Right ventricle myocardium inferior (tissue), 1 donor: ENCODE measurements at regions not wholly inside any gene's neighbourhood (a gene's known extent, or its start where the extent isn't known, plus 50 kb on each side); places are given as distances from the start of the nearest gene placed in this dataset.
"Not testable (repeated sequence)": the region's sequence is repeated elsewhere in the genome, so short reads cannot be mapped to it uniquely, and the experiment has no call there.

Source experiments
- ATAC-seq: fragments of 200-7000 bp; cut with Tn5 transposase; one replicate; pipeline ENCODE4 v1.9.1; 2020; ENCODE audit warnings: mild to moderate bottlenecking, moderate library complexity
- DNase-seq: peaks from one replicate; pipeline ENCODE4 v3.0.0; 2021; ENCODE audit errors: missing footprints
- intact Hi-C: fragments of 100-400 bp; cut with DNase I; formaldehyde crosslinking; loops from one replicate; pipeline ENCODE4 v1.11.0; 2022
- donor health status: DM: no; HTN: yes; CAD: no; lungs with severe emphysema.

DNA sequence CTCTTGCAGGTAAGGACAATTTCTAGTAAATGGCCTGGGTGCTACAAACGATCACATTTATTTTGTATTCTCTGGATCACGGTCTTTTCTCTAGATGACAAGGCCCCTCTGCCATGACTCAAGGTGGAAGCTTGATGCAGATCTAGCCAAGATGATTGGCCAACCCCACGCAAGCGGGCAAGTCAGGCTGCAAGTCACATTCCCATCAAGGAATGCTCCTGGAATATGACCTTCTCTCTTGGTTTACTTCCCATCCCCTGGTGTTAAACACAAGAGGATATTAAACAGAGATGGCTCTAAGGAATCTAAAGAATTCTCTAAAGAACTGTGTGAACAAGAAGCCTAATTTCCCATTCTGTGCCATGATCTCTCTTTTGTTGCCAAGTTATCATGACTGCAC lies 97.3 kb upstream of the SERPINE2 start:
- intact Hi-C loops, result no loop called here
- no peak for ATAC-seq
- no peak for DNase-seq

DNA sequence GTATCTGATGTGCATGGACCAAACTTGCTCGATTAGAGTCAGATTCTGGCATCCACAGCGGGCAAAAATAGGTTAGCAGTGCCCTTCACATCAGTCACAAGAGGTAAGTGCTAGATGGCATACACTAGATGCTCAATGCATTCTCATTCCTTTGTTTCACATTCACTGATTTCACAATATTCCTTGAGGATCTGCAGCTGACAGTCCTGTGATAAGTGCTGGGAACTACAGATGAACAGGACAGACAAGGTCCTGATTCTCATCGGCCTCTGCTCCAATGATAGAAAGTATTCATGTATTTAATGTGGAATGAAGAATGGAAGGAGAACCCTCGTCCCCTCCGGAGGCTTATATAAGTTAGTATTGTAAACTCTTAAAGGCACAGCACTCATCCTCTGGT lies 96.8 kb upstream of the SERPINE2 start:
- no peak for DNase-seq
- intact Hi-C loops, result no loop called here
- no peak for ATAC-seq

DNA sequence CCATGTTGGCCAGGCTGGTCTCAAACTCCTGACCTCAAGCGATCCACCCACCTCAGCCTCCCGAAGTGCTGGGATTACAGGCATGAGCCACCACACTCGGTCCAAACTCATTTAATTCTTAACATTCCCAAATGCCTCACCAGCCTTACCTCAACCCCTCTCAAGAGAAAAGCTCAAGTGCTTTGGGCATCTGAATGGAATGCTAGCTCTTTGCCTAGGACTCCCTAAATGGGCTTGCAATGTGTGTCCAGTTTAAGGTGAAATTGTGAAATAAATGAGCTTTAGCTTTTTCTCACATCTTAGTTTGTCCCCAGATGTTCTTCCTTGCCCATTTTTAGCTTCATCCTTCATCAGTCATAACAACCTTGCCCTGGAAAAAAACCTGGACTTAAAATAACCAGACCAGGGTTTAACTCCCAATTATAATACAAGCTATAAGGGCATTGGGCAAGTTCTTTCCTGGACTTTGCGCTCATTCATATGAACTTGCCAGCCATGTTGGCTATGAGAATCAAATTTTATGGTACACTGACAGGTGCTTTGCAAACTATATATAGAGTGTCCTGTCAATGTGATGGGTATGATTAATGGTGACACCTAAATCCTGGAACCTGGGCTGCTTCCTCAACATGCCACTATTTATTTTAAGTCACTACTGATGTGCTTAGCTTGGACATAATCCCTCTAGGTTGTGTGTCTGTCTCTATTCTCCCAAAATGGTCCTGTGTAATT lies 95.1 kb upstream of the SERPINE2 start:
- ATAC-seq, result no peak
- intact Hi-C loops, result no loop called here
- DNase-seq, result no peak

- DNase-seq (no peak), ATAC-seq (no peak)
- intact Hi-C loops, result no loop called here
These were observed 94.3 kb upstream of the SERPINE2 start for GRCh38 chr2:224133387-224133786.

- intact Hi-C loops, result no loop called here
- ATAC-seq (no peak), DNase-seq (no peak)
These were observed 88.9 kb upstream of the SERPINE2 start for GRCh38 chr2:224127871-224128501.

GRCh38 chr2:224126440-224126839 lies 87.4 kb upstream of the SERPINE2 start:
- intact Hi-C loops, result no loop called here
- ATAC-seq (peak; percentile 52), DNase-seq (no peak)

GRCh38 chr2:224126003-224126402 lies 86.9 kb upstream of the SERPINE2 start:
- DNase-seq (no peak), ATAC-seq (peak; percentile 85)
- intact Hi-C loops, result no loop called here

DNA sequence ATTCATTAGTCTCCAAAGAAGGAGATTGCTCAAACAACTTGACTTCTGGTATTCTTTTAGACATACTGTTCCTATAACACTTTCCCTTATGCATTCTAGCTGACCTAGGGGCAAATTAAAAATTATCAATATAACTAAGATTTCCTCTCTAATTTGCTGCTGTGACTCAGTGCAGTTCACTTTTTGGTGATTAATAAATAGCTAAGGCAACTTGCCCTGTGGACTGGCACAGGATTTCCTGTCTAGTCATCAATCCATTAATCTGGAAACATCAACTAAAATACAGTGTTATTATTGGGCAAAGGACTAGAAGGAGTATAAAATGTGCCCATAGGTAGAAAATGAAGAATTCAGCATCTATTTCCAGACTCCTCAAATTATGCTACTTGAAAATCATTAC lies 83.5 kb upstream of the SERPINE2 start:
- intact Hi-C loops, result no loop called here
- no peak for DNase-seq

DNA sequence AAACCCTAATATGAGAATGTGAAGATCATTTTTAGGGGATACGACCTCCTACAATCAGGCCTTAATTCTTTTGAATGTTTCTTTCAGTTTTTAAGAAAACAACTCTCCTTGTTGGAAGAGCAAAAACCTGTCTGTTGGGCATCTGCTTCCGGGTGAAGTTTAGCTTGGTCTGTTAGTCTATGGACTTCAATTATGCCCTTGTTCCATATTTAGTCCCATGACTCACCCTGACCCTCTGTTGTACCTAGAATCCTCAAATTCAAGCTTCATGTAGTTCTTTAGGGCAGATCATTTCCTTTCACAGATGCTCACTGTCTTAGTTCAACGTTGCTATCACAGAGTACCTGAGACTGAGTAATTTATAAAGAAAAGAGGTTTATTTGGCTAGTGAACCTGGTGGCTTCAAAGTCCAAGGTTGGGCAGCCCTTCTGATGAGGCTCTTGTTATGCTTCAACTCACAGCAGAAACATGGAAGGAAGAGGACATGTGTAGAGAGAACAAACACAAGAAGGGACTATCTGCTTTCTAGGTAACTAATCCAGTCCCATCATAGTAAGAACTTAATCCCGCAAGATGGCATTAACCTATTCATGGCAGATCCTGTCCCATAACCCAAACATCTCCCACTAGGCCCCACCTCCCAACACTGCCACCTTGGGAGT lies 82.5 kb upstream of the SERPINE2 start:
- intact Hi-C loops, result no loop called here
- no peak for DNase-seq
- ATAC-seq, result no peak

More for the DNA sequence above, 83.5 kb upstream of the SERPINE2 start:
- no peak for ATAC-seq

DNA sequence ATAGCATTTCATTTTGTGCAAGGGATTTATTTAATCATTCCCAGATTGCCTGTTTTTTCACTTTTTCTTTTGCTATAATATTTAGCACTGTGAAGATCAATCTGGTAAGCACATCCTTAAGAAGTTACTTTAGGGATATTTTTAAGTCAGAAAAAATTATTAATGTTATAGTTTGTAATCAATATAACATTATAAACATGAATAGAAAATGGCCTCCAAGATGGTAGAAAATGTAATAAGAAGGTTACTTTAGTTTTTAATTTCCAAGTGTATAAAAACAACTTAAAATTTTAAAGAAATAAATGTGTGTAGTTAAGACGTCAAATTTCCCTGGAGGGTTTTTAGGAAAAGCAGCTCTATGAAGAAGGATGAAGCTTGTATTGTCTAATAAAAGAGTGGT lies 81.9 kb upstream of the SERPINE2 start:
- DNase-seq (no peak), ATAC-seq (no peak)
- intact Hi-C loops, result no loop called here

DNA sequence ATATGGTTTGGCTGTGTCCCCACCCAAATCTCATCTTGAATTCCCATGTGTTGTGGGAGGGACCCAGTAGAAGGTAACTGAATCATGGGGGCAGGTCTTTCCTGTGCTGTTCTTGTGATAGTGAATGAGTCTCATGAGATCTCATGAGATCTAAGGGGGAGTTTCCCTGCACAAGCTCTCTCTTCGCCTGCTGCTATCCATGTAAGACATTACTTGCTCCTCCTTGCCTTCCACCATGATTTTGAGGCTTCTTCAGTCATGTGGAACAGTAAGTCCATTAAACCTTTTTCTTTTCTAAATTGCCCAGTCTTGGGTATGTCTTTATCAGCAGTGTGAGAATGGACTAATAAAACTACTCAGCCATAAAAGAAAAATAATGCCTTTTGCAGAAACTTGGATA lies 80.8 kb upstream of the SERPINE2 start:
- DNase-seq, ATAC-seq, intact Hi-C loops: not testable (repeated sequence)

GRCh38 chr2:224114428-224114827 lies 75.3 kb upstream of the SERPINE2 start:
- DNase-seq (no peak), ATAC-seq (no peak)
- intact Hi-C loops, result no loop called here

- intact Hi-C loops, DNase-seq: not testable (repeated sequence)
These were observed 74.8 kb upstream of the SERPINE2 start for GRCh38 chr2:224113930-224114329.

GRCh38 chr2:224111576-224111975 lies 72.5 kb upstream of the SERPINE2 start:
- no peak for DNase-seq
- no peak for ATAC-seq
- intact Hi-C loops, result no loop called here

More at GRCh38 chr2:224113930-224114329, 74.8 kb upstream of the SERPINE2 start:
- ATAC-seq, result not testable (repeated sequence)

GRCh38 chr2:224110811-224111210 lies 71.7 kb upstream of the SERPINE2 start:
- no peak for ATAC-seq
- no peak for DNase-seq
- intact Hi-C loops, result no loop called here

DNA sequence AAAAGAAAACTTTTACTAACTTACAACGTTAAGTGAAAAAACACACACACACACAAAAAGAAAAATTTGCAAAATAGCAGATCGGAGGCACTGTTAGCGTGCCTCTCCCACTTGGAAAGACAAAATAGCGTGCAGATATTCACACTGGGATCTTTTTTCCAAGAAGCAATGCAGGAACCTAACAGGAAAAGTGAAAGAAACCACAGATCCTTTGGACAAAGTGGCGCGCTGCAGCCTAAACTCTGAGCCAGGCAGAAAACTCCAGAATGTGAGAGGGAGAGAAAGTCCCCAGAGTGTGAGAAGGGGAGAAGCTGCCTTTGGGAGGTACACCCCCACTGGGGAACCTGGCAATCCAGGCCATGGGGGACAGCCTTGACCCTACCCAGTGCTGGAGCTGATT lies 70.7 kb upstream of the SERPINE2 start:
- ATAC-seq (no peak), DNase-seq (no peak)
- intact Hi-C loops, result no loop called here

DNA sequence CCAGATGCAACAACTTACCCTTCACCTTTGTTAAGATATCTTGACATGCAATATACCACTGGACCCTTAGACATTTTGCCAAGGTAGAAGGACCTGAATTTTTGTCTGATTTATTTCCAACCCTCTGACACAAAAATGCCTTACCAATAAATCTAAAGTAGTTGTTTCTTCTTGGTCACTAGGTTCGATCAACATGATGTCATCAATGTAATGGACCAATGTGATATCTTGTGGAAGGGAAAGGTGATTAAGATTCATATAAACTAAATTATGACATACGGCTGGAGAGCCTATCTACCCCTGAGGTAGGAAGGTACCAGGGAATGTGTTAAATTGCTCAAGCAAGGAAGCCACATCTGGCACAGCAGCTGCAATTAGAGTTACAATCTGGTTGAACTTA lies 67.7 kb upstream of the SERPINE2 start:
- DNase-seq, result no peak
- no peak for ATAC-seq
- intact Hi-C loops, result no loop called here

- DNase-seq (no peak), ATAC-seq (no peak)
- intact Hi-C loops, result no loop called here
These were observed 65.7 kb upstream of the SERPINE2 start for GRCh38 chr2:224104668-224105386.

GRCh38 chr2:224103651-224104050 lies 64.6 kb upstream of the SERPINE2 start:
- no peak for DNase-seq
- intact Hi-C loops, result no loop called here
- no peak for ATAC-seq
